ENCODE measurements at regions not wholly inside any gene's neighbourhood (a gene's known extent, or its start where the extent isn't known, plus 50 kb on each side); places are given as distances from the start of the nearest gene placed in this dataset.
"Not testable (repeated sequence)": the region's sequence is repeated elsewhere in the genome, so short reads cannot be mapped to it uniquely, and the experiment has no call there.

- DNase-seq, result no peak
These were observed 229.3 kb downstream of the RFPL4B start for GRCh38 chr6:112576423-112576822.

- no peak for DNase-seq
These were observed 232.5 kb downstream of the RFPL4B start for GRCh38 chr6:112579601-112580000.

GRCh38 chr6:112581015-112581414, 233.9 kb downstream of the RFPL4B start:
- no peak for DNase-seq

- peak; percentile 43 for DNase-seq
These were observed 243.2 kb downstream of the RFPL4B start for GRCh38 chr6:112590326-112590725.

GRCh38 chr6:112591329-112591728, 244.2 kb downstream of the RFPL4B start:
- peak; percentile 48 for DNase-seq

GRCh38 chr6:112592159-112592558, 245.0 kb downstream of the RFPL4B start:
- DNase-seq, result no peak

GRCh38 chr6:112594886-112595594, 247.9 kb downstream of the RFPL4B start:
- DNase-seq, result peak; percentile 56

- no peak for DNase-seq
These were observed 248.7 kb downstream of the RFPL4B start for GRCh38 chr6:112595841-112596240.

- no peak for DNase-seq
These were observed 250.0 kb downstream of the RFPL4B start for GRCh38 chr6:112597176-112597575.

GRCh38 chr6:112600168-112600567, 253.0 kb downstream of the RFPL4B start:
- DNase-seq, result no peak

- DNase-seq, result no peak
These were observed 256.6 kb downstream of the RFPL4B start for GRCh38 chr6:112603726-112604125.

- peak; percentile 43 for DNase-seq
These were observed 259.7 kb downstream of the RFPL4B start for GRCh38 chr6:112606656-112607435.

GRCh38 chr6:112608925-112609324, 261.8 kb downstream of the RFPL4B start:
- DNase-seq, result not testable (repeated sequence)

GRCh38 chr6:112613410-112613809, 266.3 kb downstream of the RFPL4B start:
- DNase-seq, result no peak

GRCh38 chr6:112618849-112619248, 271.7 kb downstream of the RFPL4B start:
- no peak for DNase-seq

GRCh38 chr6:112620812-112621569, 273.9 kb downstream of the RFPL4B start:
- peak; percentile 29 for DNase-seq

- DNase-seq, result no peak
These were observed 274.9 kb downstream of the RFPL4B start for GRCh38 chr6:112622036-112622435.

- DNase-seq, result no peak
These were observed 279.4 kb downstream of the RFPL4B start for GRCh38 chr6:112626468-112627082.

- DNase-seq, result no peak
These were observed 287.2 kb downstream of the RFPL4B start for GRCh38 chr6:112634376-112634775.

- no peak for DNase-seq
These were observed 289.6 kb downstream of the RFPL4B start for GRCh38 chr6:112636650-112637262.

GRCh38 chr6:112639391-112639831, 292.3 kb downstream of the RFPL4B start:
- DNase-seq, result peak; percentile 58

GRCh38 chr6:112640891-112641290, 293.8 kb downstream of the RFPL4B start:
- DNase-seq, result no peak

All from muscle of arm (tissue), 1 donor.